HG03095 (cell line): ENCODE measurements at regions not wholly inside any gene's neighbourhood (a gene's known extent, or its start where the extent isn't known, plus 50 kb on each side); places are given as distances from the start of the nearest gene placed in this dataset.

ENCODE experiments used
- ATAC-seq: cut with Tn5 transposase; IDR thresholded peaks from one replicate; pipeline ENCODE4 v1.9.1; 2021; ENCODE audit warnings: moderate library complexity; ENCODE audit not compliant: unreplicated experiment

DNA sequence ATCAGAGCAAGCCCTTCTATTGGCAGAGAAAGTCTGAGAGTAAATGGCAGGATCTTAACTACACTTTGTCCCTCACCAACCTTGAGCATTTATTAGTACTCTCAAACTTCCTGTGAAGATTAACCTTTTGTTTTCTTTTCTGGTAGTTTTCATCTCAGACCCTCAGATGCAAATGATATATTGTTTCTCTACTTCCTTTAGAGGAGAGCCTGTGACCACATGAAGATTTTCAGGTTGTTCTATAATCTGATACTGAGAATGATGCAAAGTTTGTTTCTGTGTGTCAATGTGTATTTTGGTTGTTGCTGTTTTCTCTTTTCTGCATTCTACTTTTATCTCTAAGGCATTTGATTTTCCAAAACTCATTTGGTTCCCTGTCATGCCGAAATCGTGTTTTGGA is 165.8 kb upstream of the CYSLTR1 start:
- ATAC-seq, result peak; percentile 77

DNA sequence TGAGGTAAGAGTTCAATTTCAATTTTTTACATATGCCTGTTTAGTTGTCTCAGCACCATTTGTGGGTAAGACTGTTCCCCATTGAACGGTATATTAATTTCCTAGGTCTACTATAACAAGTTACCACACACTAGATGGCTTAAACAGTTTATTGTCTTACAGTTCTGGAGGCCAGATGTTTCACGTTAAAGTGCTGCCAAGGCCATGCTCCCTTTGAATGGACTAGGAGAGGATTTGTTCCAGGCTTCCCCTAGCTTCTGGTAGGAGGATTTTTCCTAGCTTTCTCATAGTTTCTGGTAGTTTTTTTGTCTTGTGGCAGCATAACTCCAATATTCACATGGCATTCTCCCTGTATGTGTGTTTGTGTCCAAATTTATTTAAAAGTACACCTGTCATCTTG is 149.3 kb upstream of the CYSLTR1 start:
- ATAC-seq, result no peak

DNA sequence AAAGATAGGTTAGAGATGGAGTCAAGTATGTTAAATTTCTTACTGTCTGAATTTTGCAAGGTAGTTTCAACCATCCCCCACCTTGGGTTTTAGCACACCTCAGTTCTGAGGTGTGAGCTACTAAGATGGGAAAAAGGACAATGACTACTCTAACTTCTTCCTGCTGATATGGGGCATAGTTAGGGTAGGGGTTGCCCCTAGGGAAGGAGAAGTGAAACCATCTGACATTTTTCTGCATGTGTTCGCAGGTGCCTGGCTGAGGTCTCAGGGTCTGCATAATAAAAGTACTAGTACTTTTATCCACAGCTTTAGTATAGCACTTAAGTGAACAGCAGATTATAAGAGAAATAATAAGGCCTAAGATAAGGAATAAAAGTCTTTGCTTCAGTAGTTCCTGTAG is 129.5 kb upstream of the CYSLTR1 start:
- ATAC-seq, result no peak

DNA sequence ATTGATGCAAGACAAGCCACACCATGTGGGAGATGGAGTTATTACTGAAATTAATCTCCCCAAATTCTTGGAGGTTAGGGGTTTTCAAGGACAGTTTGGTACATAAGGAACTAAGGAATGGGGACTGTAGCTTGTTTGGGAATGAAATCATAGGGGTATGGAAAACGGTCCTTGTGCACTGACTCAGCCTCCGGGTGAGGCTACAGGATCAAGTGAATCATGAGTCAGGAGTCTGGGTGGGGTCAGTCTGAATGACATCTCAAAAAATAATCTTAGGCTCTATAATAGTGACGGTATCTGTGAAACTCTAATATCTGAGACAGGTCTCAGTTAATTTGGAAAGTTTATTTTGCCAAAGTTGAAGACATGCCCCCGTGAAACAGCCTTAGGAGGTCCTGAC is 128.5 kb upstream of the CYSLTR1 start:
- no peak for ATAC-seq

DNA sequence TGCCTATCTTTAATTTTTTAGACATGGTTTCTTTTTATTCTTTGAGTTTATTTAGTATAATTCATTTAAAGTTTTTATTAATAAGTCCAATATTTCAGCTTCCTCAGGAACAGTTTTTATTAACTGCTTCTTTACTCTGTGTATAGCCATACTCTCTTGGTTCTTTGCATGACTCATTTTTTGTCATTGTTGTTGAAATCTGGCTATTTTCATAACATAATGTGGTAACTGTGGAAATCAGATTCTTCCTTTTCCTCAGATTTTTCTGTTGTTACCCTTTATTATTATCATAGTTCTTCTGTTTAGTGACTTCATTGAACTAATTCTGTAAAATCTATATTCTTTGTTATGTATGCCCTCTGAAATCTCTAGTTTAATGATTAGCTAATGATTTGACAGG is 124.9 kb upstream of the CYSLTR1 start:
- no peak for ATAC-seq

DNA sequence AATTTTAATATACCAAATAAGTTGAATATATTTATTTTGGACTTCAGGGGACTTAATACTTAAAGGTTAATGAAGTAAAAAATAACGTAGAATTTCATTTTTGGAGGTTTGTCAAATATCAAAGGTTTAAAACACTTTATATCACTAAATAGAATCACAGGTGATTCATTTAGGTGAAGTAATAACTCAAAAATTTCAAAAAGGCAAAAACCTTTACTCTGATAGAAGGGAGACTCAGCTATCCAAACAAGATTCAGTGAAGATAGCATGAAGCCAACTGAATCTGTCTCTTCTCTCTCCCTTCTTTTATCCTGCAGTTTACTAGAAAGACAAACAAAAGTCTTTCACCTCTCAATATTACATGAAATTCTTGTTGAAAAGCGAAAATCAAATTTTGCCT is 110.2 kb upstream of the CYSLTR1 start:
- no peak for ATAC-seq

DNA sequence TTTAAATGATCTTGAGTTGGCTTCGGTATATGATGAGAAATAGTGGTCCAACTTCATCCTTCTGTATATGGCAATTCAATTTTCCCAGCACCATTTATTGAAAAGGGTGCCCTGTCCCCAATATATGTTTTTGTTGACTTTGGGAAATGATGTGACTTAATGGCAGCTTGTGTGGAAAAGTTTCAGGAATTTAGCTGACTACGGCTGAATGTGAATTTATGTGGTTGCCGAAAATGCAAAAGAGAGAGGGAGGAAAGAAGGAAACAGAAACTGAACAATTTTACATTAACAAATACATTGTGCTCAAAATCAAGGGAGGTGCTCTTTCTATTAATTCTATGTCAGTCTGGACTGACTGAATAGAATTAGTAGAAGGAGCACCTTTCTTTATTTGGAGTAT is 101.8 kb upstream of the CYSLTR1 start:
- no peak for ATAC-seq

DNA sequence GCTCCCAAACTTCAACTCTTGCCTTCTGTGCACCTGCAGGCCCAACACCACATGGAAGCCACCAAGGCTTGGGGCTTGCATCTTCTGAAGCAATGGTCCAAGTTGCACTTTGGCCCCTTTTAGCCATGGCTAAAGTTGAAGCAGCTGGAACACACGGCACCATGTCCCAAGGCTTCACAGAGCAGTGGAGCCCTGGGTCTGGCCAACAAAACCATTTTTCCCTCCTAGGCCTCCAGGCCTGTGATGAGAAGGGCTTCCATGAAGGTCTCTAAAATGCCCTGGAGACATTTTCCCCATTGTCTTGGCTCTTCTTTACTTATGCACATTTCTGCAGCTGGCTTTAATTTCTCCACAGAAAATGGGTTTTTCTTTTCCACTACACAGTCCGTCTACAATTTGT is 61.3 kb upstream of the CYSLTR1 start:
- no peak for ATAC-seq

DNA sequence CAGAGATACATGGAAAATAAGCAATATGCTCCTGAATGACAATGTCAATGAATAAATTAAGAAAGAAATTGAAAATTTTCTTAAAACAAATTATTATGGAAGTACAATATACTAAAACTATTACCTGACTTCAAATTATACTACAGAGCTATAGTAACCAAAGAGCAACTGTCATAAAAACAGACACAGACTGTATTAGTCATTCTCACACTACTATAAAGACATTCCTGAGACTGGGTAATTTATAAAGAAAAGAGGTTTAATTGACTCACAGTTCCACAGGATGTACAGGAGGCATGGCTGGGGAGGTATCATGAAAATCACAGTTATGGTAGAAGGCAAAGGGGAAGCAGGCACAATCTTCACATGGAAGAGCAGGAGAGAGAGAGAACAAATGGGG is 60.0 kb upstream of the CYSLTR1 start:
- no peak for ATAC-seq

DNA sequence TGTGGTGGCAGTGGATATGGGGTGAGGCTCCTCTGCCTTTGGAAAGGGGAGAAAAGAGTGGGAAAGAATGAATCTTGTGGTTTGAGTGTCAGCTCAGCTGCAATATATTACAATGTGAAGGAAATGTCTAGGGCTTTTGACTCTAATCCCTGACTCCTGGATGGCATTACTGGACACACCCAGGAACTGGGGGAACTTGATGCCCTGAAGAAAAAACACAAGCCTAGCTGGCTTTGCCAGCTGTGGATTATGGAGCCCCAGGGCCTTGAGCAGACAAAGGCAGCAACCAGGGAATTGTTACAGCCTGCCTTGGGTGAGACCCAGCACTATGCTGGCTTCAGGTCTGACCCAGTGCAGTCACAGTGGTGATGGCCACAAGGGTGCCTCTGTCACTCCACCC is 57.1 kb upstream of the CYSLTR1 start:
- ATAC-seq, result no peak

DNA sequence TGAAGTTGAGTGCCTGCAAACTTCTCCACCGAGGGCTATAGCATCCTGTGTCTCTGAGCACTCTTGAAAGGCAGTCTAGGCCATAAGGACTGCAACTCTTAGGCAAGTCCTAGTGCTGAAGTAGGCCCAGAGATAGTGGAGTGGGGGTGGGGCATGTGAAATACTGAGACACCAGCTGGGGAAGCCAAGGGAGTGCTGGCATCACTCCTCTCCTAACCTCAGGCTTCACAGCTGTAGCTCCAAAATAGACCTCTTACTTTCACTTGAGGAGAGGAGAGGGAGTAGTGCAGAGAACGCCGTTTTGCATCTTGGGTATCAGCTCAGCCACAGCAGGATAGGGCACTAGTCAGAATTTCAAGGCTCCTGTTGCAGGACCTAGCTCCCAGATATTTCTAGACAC is 56.2 kb upstream of the CYSLTR1 start:
- ATAC-seq, result no peak

DNA sequence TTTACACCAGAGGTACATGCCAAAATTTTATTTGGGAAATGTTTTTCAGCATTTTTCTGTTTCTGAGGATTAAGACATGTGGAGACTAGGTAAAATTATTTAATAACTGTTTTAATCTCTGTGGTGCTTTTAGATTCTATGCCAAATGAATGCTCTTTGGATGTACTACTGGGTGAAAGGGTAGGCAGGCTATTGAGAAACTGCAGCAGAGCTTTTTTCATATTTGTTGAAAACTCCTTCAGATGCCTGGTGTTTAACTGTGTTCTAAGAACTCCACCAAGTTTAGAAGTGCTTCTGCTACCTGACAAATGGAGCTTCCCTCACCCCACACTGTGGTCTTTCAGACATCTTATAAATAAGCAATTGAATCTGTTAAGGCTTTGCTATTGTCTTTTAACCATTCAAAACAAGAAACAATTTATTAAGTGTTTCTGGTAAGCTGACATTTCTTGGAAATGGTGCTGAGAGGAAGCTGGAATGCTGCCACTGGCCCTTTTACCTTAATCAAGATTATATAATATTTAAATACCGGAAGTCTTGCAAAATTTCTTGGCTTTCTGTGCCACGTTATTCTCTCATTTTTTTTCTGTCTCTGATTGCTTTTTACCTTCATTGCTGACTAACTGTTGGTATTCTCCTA is 51.2 kb upstream of the CYSLTR1 start:
- ATAC-seq, result no peak
